ENCODE measurements at regions not wholly inside any gene's neighbourhood (a gene's known extent, or its start where the extent isn't known, plus 50 kb on each side); places are given as distances from the start of the nearest gene placed in this dataset.
"Not testable (repeated sequence)": the region's sequence is repeated elsewhere in the genome, so short reads cannot be mapped to it uniquely, and the experiment has no call there.

- TF ChIP-seq TAF1 (IDR thresholded peaks at IDR 0.05; ENCODE audit: low read depth); CTCF (IDR thresholded peaks at IDR 0.05; ENCODE audit: poor library complexity, severe bottlenecking); POLR2AphosphoS5 (IDR thresholded peaks at IDR 0.05): not testable (repeated sequence)
These were observed 73.8 kb upstream of the SPATA31A3 start for GRCh38 chr9:67066140-67066539.
